ENCODE measurements at regions not wholly inside any gene's neighbourhood (a gene's known extent, or its start where the extent isn't known, plus 50 kb on each side); places are given as distances from the start of the nearest gene placed in this dataset.

DNA sequence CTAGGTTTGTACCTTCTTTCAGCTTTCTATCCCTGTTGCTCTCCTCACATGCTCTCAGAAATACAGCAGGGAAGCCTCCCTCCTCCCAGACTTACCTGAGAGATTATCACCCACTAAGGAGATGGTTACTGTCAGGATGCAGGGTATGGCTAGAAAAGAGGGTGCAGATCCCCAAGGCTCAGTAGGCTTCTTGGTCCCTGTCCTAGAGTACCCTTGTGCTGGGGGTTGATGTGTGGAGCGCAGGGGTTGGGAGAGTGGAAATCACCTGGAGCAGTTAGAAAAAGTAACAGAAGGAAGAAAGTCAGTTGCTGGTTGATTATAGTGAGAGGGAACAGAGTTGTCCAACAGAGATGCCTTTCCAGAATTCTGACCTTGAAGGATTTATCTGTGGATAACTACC is 80.2 kb downstream of the CNGA2 start:
- no peaks in the 10 kb centered on the region for H3K4me1 ChIP-seq
- ATAC-seq: no peak
- intact Hi-C loops (cut with DNase I): no loop called here
- H3K4me3 ChIP-seq: no peak overlapping the region
- H3K36me3 ChIP-seq: no peaks in the 10 kb centered on the region
- 90 to 100% methylated on average over 1 of the region's 1 CpG for WGBS, 2 donors
- peaks cover 0 to 9% (median 0%) of the 10 kb centered on the region in 7 donors for H3K27me3 ChIP-seq
- DNase-seq: no peak
- TF ChIP-seq, protein P1, sequence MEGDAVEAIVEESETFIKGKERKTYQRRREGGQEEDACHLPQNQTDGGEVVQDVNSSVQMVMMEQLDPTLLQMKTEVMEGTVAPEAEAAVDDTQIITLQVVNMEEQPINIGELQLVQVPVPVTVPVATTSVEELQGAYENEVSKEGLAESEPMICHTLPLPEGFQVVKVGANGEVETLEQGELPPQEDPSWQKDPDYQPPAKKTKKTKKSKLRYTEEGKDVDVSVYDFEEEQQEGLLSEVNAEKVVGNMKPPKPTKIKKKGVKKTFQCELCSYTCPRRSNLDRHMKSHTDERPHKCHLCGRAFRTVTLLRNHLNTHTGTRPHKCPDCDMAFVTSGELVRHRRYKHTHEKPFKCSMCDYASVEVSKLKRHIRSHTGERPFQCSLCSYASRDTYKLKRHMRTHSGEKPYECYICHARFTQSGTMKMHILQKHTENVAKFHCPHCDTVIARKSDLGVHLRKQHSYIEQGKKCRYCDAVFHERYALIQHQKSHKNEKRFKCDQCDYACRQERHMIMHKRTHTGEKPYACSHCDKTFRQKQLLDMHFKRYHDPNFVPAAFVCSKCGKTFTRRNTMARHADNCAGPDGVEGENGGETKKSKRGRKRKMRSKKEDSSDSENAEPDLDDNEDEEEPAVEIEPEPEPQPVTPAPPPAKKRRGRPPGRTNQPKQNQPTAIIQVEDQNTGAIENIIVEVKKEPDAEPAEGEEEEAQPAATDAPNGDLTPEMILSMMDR (IDR thresholded peaks at IDR 0.05): no peak
- H3K27ac ChIP-seq: no peak overlapping the region
- no peaks in the 10 kb centered on the region for H3K9me3 ChIP-seq

DNA sequence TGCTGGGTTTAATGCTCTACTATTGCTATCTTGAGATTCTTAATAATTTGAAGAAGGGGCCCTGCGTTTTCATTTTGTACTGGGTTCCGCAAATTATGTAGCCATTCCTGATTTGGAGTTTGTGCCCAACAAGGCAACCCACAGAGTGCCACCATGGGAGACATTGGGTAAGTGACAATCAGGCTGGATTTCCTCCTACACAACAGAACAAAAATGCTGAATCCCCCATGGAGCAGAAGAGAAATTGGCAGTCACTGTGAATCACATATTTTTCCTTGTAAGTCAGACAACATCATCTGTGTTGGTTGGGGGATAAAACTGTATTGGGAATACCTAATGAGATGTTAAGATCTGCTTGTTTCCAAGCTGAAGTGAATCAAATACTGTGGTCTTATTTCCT is 80.9 kb downstream of the CNGA2 start:
- 84 to 88% methylated on average over 2 of the region's 2 CpGs for WGBS, 2 donors
- Histone ChIP-seq H3K27ac (no peak overlapping the region), H3K27me3 (peaks cover 0 to 9% (median 0%) of the 10 kb centered on the region in 7 donors), H3K4me3 (no peak overlapping the region), H3K9me3 (no peaks in the 10 kb centered on the region), H3K36me3 (no peaks in the 10 kb centered on the region), H3K4me1 (no peaks in the 10 kb centered on the region)
- TF ChIP-seq, protein P1 (IDR thresholded peaks at IDR 0.05): no peak
- no peak for ATAC-seq
- intact Hi-C loops (cut with DNase I): no loop called here
- DNase-seq: no peak

DNA sequence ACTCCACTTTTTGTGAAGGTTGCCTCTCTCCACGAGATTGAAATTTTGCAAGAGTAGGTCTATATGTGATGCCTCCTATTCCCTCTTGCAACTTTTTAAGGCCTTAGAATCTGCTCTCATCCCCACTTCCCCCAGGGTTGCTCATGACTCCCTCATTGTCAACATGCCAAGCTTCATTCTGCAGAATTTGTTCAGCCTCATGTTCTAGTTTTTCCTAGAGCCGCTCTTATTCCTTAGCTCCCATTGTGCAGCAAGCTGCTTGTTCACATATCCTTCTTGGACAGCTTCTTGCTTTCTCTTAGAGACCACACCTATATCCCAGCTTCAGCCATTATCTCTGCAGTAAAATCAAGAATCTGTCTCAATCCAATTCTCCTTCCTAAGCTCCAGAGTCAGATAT is 82.4 kb downstream of the CNGA2 start:
- TF ChIP-seq, protein P1 (IDR thresholded peaks at IDR 0.05): no peak
- DNase-seq (no peak), ATAC-seq (no peak)
- no peaks in the 10 kb centered on the region for H3K4me1 ChIP-seq
- intact Hi-C loops (cut with DNase I): no loop called here
- no peaks in the 10 kb centered on the region for H3K9me3 ChIP-seq
- H3K27me3 ChIP-seq: peaks cover 0 to 5% (median 0%) of the 10 kb centered on the region in 7 donors
- no peaks in the 10 kb centered on the region for H3K36me3 ChIP-seq
- no peak overlapping the region for H3K27ac ChIP-seq
- 16 to 22% methylated on average over 2 of the region's 2 CpGs for WGBS, 2 donors
- H3K4me3 ChIP-seq: no peak overlapping the region

DNA sequence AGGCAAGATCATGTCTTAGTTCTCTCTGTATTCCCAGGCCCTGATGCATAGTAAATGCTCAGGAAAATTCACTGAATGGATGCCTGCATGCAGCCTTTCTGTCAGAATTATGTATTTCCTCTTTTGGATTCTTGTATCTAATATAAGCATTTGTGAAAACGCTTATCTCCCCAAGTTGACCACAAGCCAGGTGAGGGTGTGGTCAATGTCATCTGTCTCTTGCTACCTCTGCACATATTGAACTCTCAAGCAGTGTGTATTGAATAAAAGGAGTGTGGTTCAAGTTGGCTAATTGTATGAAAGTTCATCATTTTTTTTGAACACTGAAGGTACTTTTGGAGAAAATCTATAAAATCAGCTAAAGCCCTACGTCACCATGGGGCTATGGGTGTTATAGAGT is 84.3 kb downstream of the CNGA2 start:
- Histone ChIP-seq H3K36me3 (no peaks in the 10 kb centered on the region), H3K4me1 (no peaks in the 10 kb centered on the region), H3K27me3 (peaks cover 0 to 5% (median 0%) of the 10 kb centered on the region in 7 donors), H3K4me3 (no peak overlapping the region), H3K27ac (no peak overlapping the region), H3K9me3 (no peaks in the 10 kb centered on the region)
- ATAC-seq (no peak), DNase-seq (no peak)
- WGBS, 2 donors: 81 to 83% methylated on average over 2 of the region's 2 CpGs
- intact Hi-C loops (cut with DNase I): no loop called here
- TF ChIP-seq, protein P1 (IDR thresholded peaks at IDR 0.05): no peak
